Karpas-422 (cell line): ENCODE measurements at regions not wholly inside any gene's neighbourhood (a gene's known extent, or its start where the extent isn't known, plus 50 kb on each side); places are given as distances from the start of the nearest gene placed in this dataset.
"Not testable (repeated sequence)": the region's sequence is repeated elsewhere in the genome, so short reads cannot be mapped to it uniquely, and the experiment has no call there.

Experiments
- DNase-seq: peaks from one replicate; pipeline ENCODE4 v3.0.0-alpha.2; 2015
- H2AFZ ChIP-seq: fragments of 200-600 bp; sonication (generic); 2 replicates; pipeline ENCODE4 v1.6.1; 2014; ENCODE audit warnings: antibody characterized with exemption, low read length, mixed read lengths
- H3K27ac ChIP-seq: fragments of 200-600 bp; sonication (generic); 2 replicates; pipeline ENCODE4 v1.5.1; 2014; ENCODE audit warnings: mild to moderate bottlenecking, low read length, moderate library complexity
- H3K27me3 ChIP-seq: fragments of 200-600 bp; sonication (generic); 2 replicates; pipeline ENCODE4 v1.6.1; 2014; ENCODE audit warnings: low read length, mixed read lengths
- H3K36me3 ChIP-seq: fragments of 200-600 bp; sonication (generic); 2 replicates; pipeline ENCODE4 v1.6.1; 2014; ENCODE audit warnings: low read length, mixed read lengths; ENCODE audit not compliant: insufficient read depth
- H3K4me1 ChIP-seq: fragments of 200-600 bp; sonication (generic); 2 replicates; pipeline ENCODE4 v1.6.1; 2014; ENCODE audit warnings: mild to moderate bottlenecking, low read length, mixed read lengths
- H3K4me2 ChIP-seq: fragments of 200-600 bp; sonication (generic); 2 replicates; pipeline ENCODE4 v1.6.1; 2014; ENCODE audit warnings: low read length, low read depth, mild to moderate bottlenecking; ENCODE audit not compliant: poor library complexity, severe bottlenecking
- H3K4me3 ChIP-seq: fragments of 200-600 bp; sonication (generic); 2 replicates; pipeline ENCODE4 v1.5.1; 2014; ENCODE audit warnings: mild to moderate bottlenecking, antibody characterized with exemption, low read length, mixed read lengths
- H3K79me2 ChIP-seq: fragments of 200-600 bp; sonication (generic); 2 replicates; pipeline ENCODE4 v1.6.1; 2014; ENCODE audit warnings: mild to moderate bottlenecking, low read length, mixed read lengths
- H3K9ac ChIP-seq: fragments of 200-600 bp; sonication (generic); 2 replicates; pipeline ENCODE4 v1.6.0; 2014; ENCODE audit warnings: low read length
- H3K9me2 ChIP-seq: fragments of 200-600 bp; sonication (generic), shearing (Covaris generic); replicated peaks from 2 replicates; pipeline ENCODE4 v1.6.0; 2014; ENCODE audit warnings: mild to moderate bottlenecking, low read length, moderate library complexity; ENCODE audit not compliant: insufficient read depth
- H3K9me3 ChIP-seq: fragments of 300-700, 200-600 bp; sonication (generic); 2 replicates; pipeline ENCODE4 v1.6.1; 2014; ENCODE audit warnings: low read length, mixed read lengths
- H4K20me1 ChIP-seq: fragments of 200-600 bp; sonication (generic); 2 replicates; pipeline ENCODE4 v1.6.1; 2014; ENCODE audit warnings: mild to moderate bottlenecking, antibody characterized with exemption, low read length, low read depth; ENCODE audit not compliant: insufficient read depth

GRCh38 chr20:55535366-55535765 lies 470.0 kb downstream of the CBLN4 start:
- Histone ChIP-seq H3K27ac (no peak overlapping the region), H3K27me3 (0 out of 2 replicates have a peak, but pooled peaks cover under 1% of the 10 kb centered on the region), H3K4me1 (no peaks in the 10 kb centered on the region), H3K36me3 (no peaks in the 10 kb centered on the region), H3K4me2 (no peak overlapping the region), H3K79me2 (no peaks in the 10 kb centered on the region), H3K9me2 (no peaks in the 10 kb centered on the region), H3K9me3 (peaks cover 23% of the 10 kb centered on the region), H3K9ac (no peak overlapping the region), H2AFZ (no peak overlapping the region), H4K20me1 (no peaks in the 10 kb centered on the region), H3K4me3 (no peak overlapping the region)
- DNase-seq = no peak

GRCh38 chr20:55533632-55534031 lies 471.7 kb downstream of the CBLN4 start:
- Histone ChIP-seq H3K36me3 (no peaks in the 10 kb centered on the region), H3K9me3 (peaks cover 24% of the 10 kb centered on the region), H4K20me1 (no peaks in the 10 kb centered on the region), H3K9me2 (no peaks in the 10 kb centered on the region), H3K4me3 (no peak overlapping the region), H3K79me2 (no peaks in the 10 kb centered on the region), H3K27ac (no peak overlapping the region), H3K4me1 (no peaks in the 10 kb centered on the region), H2AFZ (no peak overlapping the region), H3K9ac (no peak overlapping the region), H3K4me2 (no peak overlapping the region), H3K27me3 (no peaks in the 10 kb centered on the region)
- no peak for DNase-seq

- Histone ChIP-seq H3K9me3 (peaks cover 29% of the 10 kb centered on the region), H3K27me3 (no peaks in the 10 kb centered on the region), H3K36me3 (no peaks in the 10 kb centered on the region), H3K4me3 (no peak overlapping the region), H3K79me2 (no peaks in the 10 kb centered on the region), H4K20me1 (no peaks in the 10 kb centered on the region), H3K9me2 (no peaks in the 10 kb centered on the region), H3K9ac (no peak overlapping the region), H3K4me2 (no peak overlapping the region), H3K4me1 (no peaks in the 10 kb centered on the region), H3K27ac (no peak overlapping the region), H2AFZ (no peak overlapping the region)
- DNase-seq = no peak
Observed at GRCh38 chr20:55530763-55531162, 474.6 kb downstream of the CBLN4 start.

- Histone ChIP-seq H3K4me1 (no peaks in the 10 kb centered on the region), H3K4me2 (no peak overlapping the region), H3K9me2 (no peaks in the 10 kb centered on the region), H3K9me3 (peaks cover 40% of the 10 kb centered on the region), H3K27me3 (no peaks in the 10 kb centered on the region), H3K4me3 (no peak overlapping the region), H2AFZ (no peak overlapping the region), H3K9ac (no peak overlapping the region), H4K20me1 (no peaks in the 10 kb centered on the region), H3K36me3 (no peaks in the 10 kb centered on the region), H3K79me2 (no peaks in the 10 kb centered on the region), H3K27ac (no peak overlapping the region)
- DNase-seq = no peak
Observed at GRCh38 chr20:55528482-55528881, 476.8 kb downstream of the CBLN4 start.

GRCh38 chr20:55522296-55522815 lies 483.0 kb downstream of the CBLN4 start:
- Histone ChIP-seq H3K4me3 (no peak overlapping the region), H3K9me2 (no peaks in the 10 kb centered on the region), H3K36me3 (no peaks in the 10 kb centered on the region), H3K27ac (no peak overlapping the region), H4K20me1 (no peaks in the 10 kb centered on the region), H3K27me3 (no peaks in the 10 kb centered on the region), H3K4me1 (no peaks in the 10 kb centered on the region), H2AFZ (no peak overlapping the region), H3K9ac (no peak overlapping the region), H3K4me2 (no peak overlapping the region), H3K9me3 (peaks cover 32% of the 10 kb centered on the region), H3K79me2 (no peaks in the 10 kb centered on the region)
- DNase-seq = no peak

- not testable (repeated sequence) for H3K4me1 ChIP-seq, DNase-seq, H3K4me2 ChIP-seq, H3K36me3 ChIP-seq, H3K9ac ChIP-seq, H3K4me3 ChIP-seq, H3K79me2 ChIP-seq, H3K27ac ChIP-seq, H2AFZ ChIP-seq, H3K9me2 ChIP-seq, H4K20me1 ChIP-seq, H3K27me3 ChIP-seq
- peaks cover 16% of the 10 kb centered on the region for H3K9me3 ChIP-seq
Observed at GRCh38 chr20:55517584-55517983, 487.7 kb downstream of the CBLN4 start.

GRCh38 chr20:55515832-55516231 lies 489.5 kb downstream of the CBLN4 start:
- no peaks in the 10 kb centered on the region for H3K9me2 ChIP-seq
- H3K9ac ChIP-seq = no peak overlapping the region
- no peaks in the 10 kb centered on the region for H4K20me1 ChIP-seq
- H3K9me3 ChIP-seq = peaks cover 9% of the 10 kb centered on the region
- H3K27ac ChIP-seq = no peak overlapping the region
- no peaks in the 10 kb centered on the region for H3K4me1 ChIP-seq
- no peak overlapping the region for H3K4me2 ChIP-seq
- H3K79me2 ChIP-seq = no peaks in the 10 kb centered on the region
- H3K36me3 ChIP-seq = no peaks in the 10 kb centered on the region
- no peak overlapping the region for H3K4me3 ChIP-seq
- no peaks in the 10 kb centered on the region for H3K27me3 ChIP-seq
- no peak overlapping the region for H2AFZ ChIP-seq
- no peak for DNase-seq

GRCh38 chr20:55514531-55514930 lies 490.8 kb downstream of the CBLN4 start:
- no peak overlapping the region for H3K4me2 ChIP-seq
- H3K4me1 ChIP-seq = no peaks in the 10 kb centered on the region
- no peak overlapping the region for H3K9ac ChIP-seq
- no peak overlapping the region for H3K27ac ChIP-seq
- no peaks in the 10 kb centered on the region for H3K9me2 ChIP-seq
- no peaks in the 10 kb centered on the region for H3K79me2 ChIP-seq
- H4K20me1 ChIP-seq = no peaks in the 10 kb centered on the region
- H3K27me3 ChIP-seq = no peaks in the 10 kb centered on the region
- no peak overlapping the region for H3K4me3 ChIP-seq
- H2AFZ ChIP-seq = no peak overlapping the region
- H3K36me3 ChIP-seq = no peaks in the 10 kb centered on the region
- peaks cover 9% of the 10 kb centered on the region for H3K9me3 ChIP-seq
- no peak for DNase-seq

- Histone ChIP-seq H3K36me3 (no peaks in the 10 kb centered on the region), H4K20me1 (no peaks in the 10 kb centered on the region), H2AFZ (no peak overlapping the region), H3K4me2 (no peak overlapping the region), H3K9ac (no peak overlapping the region), H3K9me2 (no peaks in the 10 kb centered on the region), H3K4me3 (no peak overlapping the region), H3K27me3 (no peaks in the 10 kb centered on the region), H3K79me2 (no peaks in the 10 kb centered on the region), H3K27ac (no peak overlapping the region), H3K9me3 (peaks cover 9% of the 10 kb centered on the region), H3K4me1 (no peaks in the 10 kb centered on the region)
- no peak for DNase-seq
Observed at GRCh38 chr20:55513954-55514353, 491.4 kb downstream of the CBLN4 start.
